A673 (cell line): ENCODE measurements at regions not wholly inside any gene's neighbourhood (a gene's known extent, or its start where the extent isn't known, plus 50 kb on each side); places are given as distances from the start of the nearest gene placed in this dataset.
A peak's percentile ranks its signal among the peaks of the same experiment; 100 is the strongest.

Source experiments
- BruUV-seq: library from RNA; stranded (reverse); fragments of 400-500 nt; replicated peaks from 2 replicates; lab custom pipeline; 2021; lab: Mats Ljungman, UMichigan
- CTCF ChIA-PET: fragments of 300-600 bp; sonication (Branson Sonifier 250); formaldehyde crosslinking; loops from one replicate; lab custom pipeline; 2022; ENCODE audit warnings: antibody characterized with exemption; lab: Charles Lee
- POLR2A ChIA-PET: fragments of 300-600 bp; sonication (Branson Sonifier 250); formaldehyde crosslinking; loops from one replicate; lab custom pipeline; 2022; ENCODE audit warnings: antibody characterized with exemption; ENCODE audit not compliant: low non-redundant PET; lab: Charles Lee
- DNase-seq: peaks from one replicate; pipeline ENCODE4 v3.0.0-alpha.2; 2015; ENCODE audit warnings: low spot score
- H3K27ac ChIP-seq: fragments of 200-600 bp; sonication (generic); 2 replicates; pipeline ENCODE4 v1.5.1; 2016; ENCODE audit warnings: mixed run types, low read depth, mild to moderate bottlenecking, mixed read lengths, antibody characterized with exemption, low read length; ENCODE audit not compliant: poor library complexity, severe bottlenecking
- H3K27me3 ChIP-seq: fragments of 200-600 bp; sonication (generic); replicated peaks from 2 replicates; pipeline ENCODE4 v1.6.1; 2017; ENCODE audit warnings: mixed run types, low read depth, mild to moderate bottlenecking, mixed read lengths, antibody characterized with exemption, low read length; ENCODE audit not compliant: insufficient read depth, poor library complexity
- H3K36me3 ChIP-seq: fragments of 200-600 bp; sonication (generic); 2 replicates; pipeline ENCODE4 v1.6.1; 2016; ENCODE audit warnings: mixed run types, mild to moderate bottlenecking, mixed read lengths, antibody characterized with exemption, low read length; ENCODE audit not compliant: insufficient read depth, poor library complexity, severe bottlenecking
- H3K4me1 ChIP-seq: fragments of 200-600 bp; sonication (generic); 2 replicates; pipeline ENCODE4 v1.6.1; 2017; ENCODE audit warnings: mixed run types, mild to moderate bottlenecking, mixed read lengths, antibody characterized with exemption, low read length; ENCODE audit not compliant: insufficient read depth, poor library complexity, severe bottlenecking
- H3K4me3 ChIP-seq: fragments of 200-600 bp; sonication (generic); 2 replicates; pipeline ENCODE4 v1.5.1; 2016; ENCODE audit warnings: low read depth, mixed run types, mild to moderate bottlenecking, mixed read lengths, low read length; ENCODE audit not compliant: poor library complexity, severe bottlenecking
- H3K9me3 ChIP-seq: fragments of 200-600 bp; sonication (generic); 2 replicates; pipeline ENCODE4 v1.6.1; 2016; ENCODE audit warnings: mixed run types, low read depth, mild to moderate bottlenecking, mixed read lengths, antibody characterized with exemption, low read length; ENCODE audit not compliant: poor library complexity, severe bottlenecking
- EZH2 ChIP-seq: fragments of 200-600 bp; sonication (generic); IDR thresholded peaks from 2 replicates; pipeline ENCODE4 v1.6.1; 2017; ENCODE audit warnings: borderline replicate concordance, low read depth, mild to moderate bottlenecking, mixed read lengths, antibody characterized with exemption, low read length; ENCODE audit not compliant: poor library complexity, severe bottlenecking
- intact Hi-C: fragments of 100-400 bp; cut with micrococcal nuclease; formaldehyde crosslinking; loops from one replicate; pipeline ENCODE4 v1.10.0; 2022; ENCODE audit not compliant: unreplicated experiment
- TF ChIP-seq, protein P1 (sequence below): fragments of 300-800, 200-600 bp; sonication (generic); conservative IDR thresholded peaks from 2 replicates; pipeline ENCODE4 v1.5.1; 2017; ENCODE audit warnings: low read depth, mild to moderate bottlenecking, antibody characterized with exemption, low read length, moderate library complexity, mixed read lengths

DNA sequence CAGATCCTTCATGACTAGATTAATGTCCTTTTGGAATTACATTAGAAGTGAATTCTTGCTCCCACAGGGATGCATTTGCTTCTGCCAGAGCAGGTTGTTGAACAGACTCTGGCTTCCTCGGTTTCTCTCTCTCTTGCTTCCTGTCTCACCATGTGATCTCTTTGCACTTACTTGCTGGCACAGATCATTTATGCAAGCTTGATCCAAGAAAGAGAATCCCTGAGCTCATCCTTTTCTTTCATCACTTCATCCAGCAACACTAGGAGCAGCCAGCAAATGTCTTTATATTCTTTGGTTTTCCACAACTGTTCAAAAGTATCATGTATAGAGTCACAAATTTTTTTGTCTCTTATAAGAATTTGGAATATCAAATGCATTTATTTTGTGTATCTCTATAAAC, 313.5 kb downstream of the ZNF326 start:
- intact Hi-C loops: no loop called here
- Histone ChIP-seq H3K9me3 (peaks cover 18% of the 10 kb centered on the region), H3K4me3 (no peak overlapping the region), H3K36me3 (no peaks in the 10 kb centered on the region), H3K27me3 (no peaks in the 10 kb centered on the region), H3K27ac (peak overlapping the region; percentile 72), H3K4me1 (peaks cover 41% of the 10 kb centered on the region)
- ChIA-PET CTCF (no interaction called here), POLR2A (no interaction called here)
- TF ChIP-seq, protein P1, sequence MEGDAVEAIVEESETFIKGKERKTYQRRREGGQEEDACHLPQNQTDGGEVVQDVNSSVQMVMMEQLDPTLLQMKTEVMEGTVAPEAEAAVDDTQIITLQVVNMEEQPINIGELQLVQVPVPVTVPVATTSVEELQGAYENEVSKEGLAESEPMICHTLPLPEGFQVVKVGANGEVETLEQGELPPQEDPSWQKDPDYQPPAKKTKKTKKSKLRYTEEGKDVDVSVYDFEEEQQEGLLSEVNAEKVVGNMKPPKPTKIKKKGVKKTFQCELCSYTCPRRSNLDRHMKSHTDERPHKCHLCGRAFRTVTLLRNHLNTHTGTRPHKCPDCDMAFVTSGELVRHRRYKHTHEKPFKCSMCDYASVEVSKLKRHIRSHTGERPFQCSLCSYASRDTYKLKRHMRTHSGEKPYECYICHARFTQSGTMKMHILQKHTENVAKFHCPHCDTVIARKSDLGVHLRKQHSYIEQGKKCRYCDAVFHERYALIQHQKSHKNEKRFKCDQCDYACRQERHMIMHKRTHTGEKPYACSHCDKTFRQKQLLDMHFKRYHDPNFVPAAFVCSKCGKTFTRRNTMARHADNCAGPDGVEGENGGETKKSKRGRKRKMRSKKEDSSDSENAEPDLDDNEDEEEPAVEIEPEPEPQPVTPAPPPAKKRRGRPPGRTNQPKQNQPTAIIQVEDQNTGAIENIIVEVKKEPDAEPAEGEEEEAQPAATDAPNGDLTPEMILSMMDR: no peak
- peak; percentile 40 for DNase-seq
- BruUV-seq: no TSS peak

DNA sequence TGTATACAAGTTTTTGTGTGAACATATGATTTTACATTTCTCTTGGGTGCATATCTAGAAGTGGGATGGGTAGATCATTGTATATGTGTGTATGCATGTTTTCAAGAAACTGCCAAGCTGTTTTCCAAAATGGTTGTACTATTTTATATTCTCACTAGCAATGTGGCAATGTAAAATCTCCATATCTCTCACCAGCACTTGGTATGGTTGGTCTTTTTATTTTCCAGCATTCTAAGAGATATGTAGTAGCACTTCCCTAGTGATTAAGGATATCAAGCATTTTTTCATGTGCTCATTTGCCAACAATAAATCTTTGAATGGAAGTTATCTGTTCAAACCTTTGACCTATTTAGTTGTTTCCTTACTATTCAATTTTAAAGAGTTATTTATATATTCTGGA, 310.7 kb downstream of the ZNF326 start:
- TF ChIP-seq, protein P1: no peak
- TF ChIP-seq EZH2: no peak
- ChIA-PET POLR2A (no interaction called here), CTCF (no interaction called here)
- Histone ChIP-seq H3K36me3 (no peaks in the 10 kb centered on the region), H3K4me1 (peaks cover 21% of the 10 kb centered on the region), H3K27me3 (no peaks in the 10 kb centered on the region), H3K4me3 (no peak overlapping the region), H3K27ac (no peak overlapping the region), H3K9me3 (peaks cover 18% of the 10 kb centered on the region)
- intact Hi-C loops: no loop called here
- DNase-seq: no peak
- no TSS peak for BruUV-seq

- DNase-seq: peak; percentile 38
- Histone ChIP-seq H3K4me3 (no peak overlapping the region), H3K4me1 (peaks cover 49% of the 10 kb centered on the region), H3K27me3 (no peaks in the 10 kb centered on the region), H3K27ac (no peak overlapping the region), H3K36me3 (no peaks in the 10 kb centered on the region), H3K9me3 (no peaks in the 10 kb centered on the region)
- no TSS peak for BruUV-seq
- TF ChIP-seq EZH2: no peak
- TF ChIP-seq, protein P1: no peak
- intact Hi-C loops: no loop called here
- POLR2A ChIA-PET: interaction anchor here (0.7 kb wide), 1 partner anchor 1815 kb away, joined by 3 read pairs; no protein-coding TSS in a partner anchor
- CTCF ChIA-PET: no interaction called here
Observed at GRCh38 chr1:90296327-90296726, 301.4 kb downstream of the ZNF326 start.
